MM.1S (cell line): ENCODE measurements at regions not wholly inside any gene's neighbourhood (a gene's known extent, or its start where the extent isn't known, plus 50 kb on each side); places are given as distances from the start of the nearest gene placed in this dataset.

ENCODE experiments used
- CTCF ChIP-seq: fragments of 300-600 bp; sonication (generic); IDR thresholded peaks from 2 replicates; pipeline ENCODE4 v1.5.1; 2016; ENCODE audit warnings: antibody characterized with exemption, low read length, mixed read lengths
- EZH2 ChIP-seq: fragments of 300-600 bp; sonication (generic); optimal IDR thresholded peaks from 2 replicates; pipeline ENCODE3; 2017; ENCODE audit warnings: low read depth, mild to moderate bottlenecking, antibody characterized with exemption, low read length, mixed read lengths
- EZH2phosphoT487 ChIP-seq: fragments of 300-600 bp; sonication (generic); IDR thresholded peaks from 2 replicates; pipeline ENCODE4 v1.6.1; 2018; ENCODE audit warnings: antibody characterized with exemption, low read length

- no peak for TF ChIP-seq EZH2phosphoT487
- TF ChIP-seq EZH2, result no peak
- TF ChIP-seq CTCF, result no peak
These were observed 332.6 kb downstream of the TAF11L14 start for GRCh38 chr5:17966640-17967402.
